ENCODE measurements at regions not wholly inside any gene's neighbourhood (a gene's known extent, or its start where the extent isn't known, plus 50 kb on each side); places are given as distances from the start of the nearest gene placed in this dataset.

DNA sequence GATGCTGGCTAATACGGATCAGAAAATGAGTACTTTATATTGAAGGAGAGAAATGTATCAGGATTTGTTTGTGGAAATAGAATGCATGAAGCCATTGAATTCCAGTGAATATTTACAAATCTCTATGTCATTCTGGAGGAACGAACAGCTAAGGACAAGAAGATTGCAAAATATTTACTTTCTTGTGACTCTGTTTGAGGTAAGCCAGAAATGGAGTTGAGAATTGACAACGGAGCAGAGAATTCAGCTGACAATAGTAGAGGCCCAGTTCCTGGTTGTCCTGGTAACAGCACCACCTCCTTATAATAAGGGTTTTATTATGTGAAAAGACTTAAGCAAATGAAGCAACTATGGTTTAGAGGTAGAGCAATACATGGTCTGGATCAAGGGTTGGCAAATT, 349.2 kb downstream of the ADCYAP1 start:
- no peak for DNase-seq (ENCODE audit: low spot score)
- TF ChIP-seq, protein P1, sequence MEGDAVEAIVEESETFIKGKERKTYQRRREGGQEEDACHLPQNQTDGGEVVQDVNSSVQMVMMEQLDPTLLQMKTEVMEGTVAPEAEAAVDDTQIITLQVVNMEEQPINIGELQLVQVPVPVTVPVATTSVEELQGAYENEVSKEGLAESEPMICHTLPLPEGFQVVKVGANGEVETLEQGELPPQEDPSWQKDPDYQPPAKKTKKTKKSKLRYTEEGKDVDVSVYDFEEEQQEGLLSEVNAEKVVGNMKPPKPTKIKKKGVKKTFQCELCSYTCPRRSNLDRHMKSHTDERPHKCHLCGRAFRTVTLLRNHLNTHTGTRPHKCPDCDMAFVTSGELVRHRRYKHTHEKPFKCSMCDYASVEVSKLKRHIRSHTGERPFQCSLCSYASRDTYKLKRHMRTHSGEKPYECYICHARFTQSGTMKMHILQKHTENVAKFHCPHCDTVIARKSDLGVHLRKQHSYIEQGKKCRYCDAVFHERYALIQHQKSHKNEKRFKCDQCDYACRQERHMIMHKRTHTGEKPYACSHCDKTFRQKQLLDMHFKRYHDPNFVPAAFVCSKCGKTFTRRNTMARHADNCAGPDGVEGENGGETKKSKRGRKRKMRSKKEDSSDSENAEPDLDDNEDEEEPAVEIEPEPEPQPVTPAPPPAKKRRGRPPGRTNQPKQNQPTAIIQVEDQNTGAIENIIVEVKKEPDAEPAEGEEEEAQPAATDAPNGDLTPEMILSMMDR (IDR thresholded peaks at IDR 0.05; ENCODE audit: borderline replicate concordance, control extremely low read depth, extremely low read depth, insufficient read depth, missing control alignments): no peak
- in situ Hi-C loops (cut with MboI; ENCODE audit: low sequenced_read_pairs, unreplicated experiment): no loop called here

DNA sequence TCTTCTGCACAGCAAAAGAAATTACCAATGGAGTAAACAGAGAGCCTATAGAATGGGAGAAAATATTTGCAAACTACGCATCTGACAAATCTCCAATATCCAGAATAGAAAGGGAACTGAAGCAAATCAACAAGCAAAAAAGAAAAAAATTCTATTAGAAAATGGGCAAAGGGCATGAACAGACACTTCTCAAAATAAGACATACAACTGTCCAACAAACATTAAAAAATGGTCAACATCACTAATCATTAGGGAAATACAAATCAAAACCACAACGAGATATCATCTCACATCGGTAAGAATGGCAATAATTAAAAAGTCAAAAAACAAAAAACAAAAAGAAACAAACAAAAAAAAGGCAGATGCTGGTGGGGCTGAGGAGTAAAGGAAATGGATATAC, 356.4 kb downstream of the ADCYAP1 start:
- in situ Hi-C loops (cut with MboI; ENCODE audit: low sequenced_read_pairs, unreplicated experiment): no loop called here
- no peak for DNase-seq (ENCODE audit: low spot score)
- TF ChIP-seq, protein P1 (IDR thresholded peaks at IDR 0.05; ENCODE audit: borderline replicate concordance, control extremely low read depth, extremely low read depth, insufficient read depth, missing control alignments): no peak

DNA sequence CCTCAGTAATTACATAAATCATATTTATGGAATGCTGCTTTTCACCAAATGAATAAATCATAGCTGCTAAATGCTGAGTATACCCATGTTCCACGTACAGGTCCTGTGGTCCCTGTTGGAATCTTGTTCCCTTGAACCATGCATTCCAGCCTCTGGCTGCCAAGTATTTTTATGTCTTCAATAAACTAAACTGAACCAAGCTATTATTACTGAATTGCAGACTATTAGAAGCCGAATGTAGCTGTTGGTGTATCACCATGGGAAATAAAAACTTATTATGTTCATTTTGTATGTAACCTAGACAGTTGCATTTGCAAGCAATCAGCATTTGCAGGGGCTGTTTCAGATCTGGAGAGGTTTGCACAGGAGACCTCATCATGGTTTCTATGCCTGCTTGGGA, 362.4 kb downstream of the ADCYAP1 start:
- no peak for DNase-seq (ENCODE audit: low spot score)
- TF ChIP-seq, protein P1 (IDR thresholded peaks at IDR 0.05; ENCODE audit: borderline replicate concordance, control extremely low read depth, extremely low read depth, insufficient read depth, missing control alignments): no peak
- in situ Hi-C loops (cut with MboI; ENCODE audit: low sequenced_read_pairs, unreplicated experiment): no loop called here

DNA sequence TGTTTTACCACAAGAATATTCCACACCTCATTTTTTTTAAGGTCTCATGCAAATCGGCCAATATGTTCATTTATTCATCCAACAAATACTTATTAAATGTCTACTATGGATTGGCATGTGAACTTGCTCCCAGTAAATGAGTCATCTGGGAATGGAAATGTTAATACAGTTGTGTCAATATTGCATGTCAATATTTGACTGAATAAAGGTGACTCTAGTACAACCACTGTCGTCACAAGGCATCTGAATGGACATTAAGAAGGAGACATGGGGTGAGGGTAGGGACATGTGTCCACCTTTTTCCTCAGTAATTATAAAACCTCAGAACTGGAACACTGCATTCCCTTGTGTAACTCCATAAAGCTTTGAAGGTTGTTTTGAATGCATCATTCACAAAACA, 365.4 kb downstream of the ADCYAP1 start:
- TF ChIP-seq, protein P1 (IDR thresholded peaks at IDR 0.05; ENCODE audit: borderline replicate concordance, control extremely low read depth, extremely low read depth, insufficient read depth, missing control alignments): no peak
- in situ Hi-C loops (cut with MboI; ENCODE audit: low sequenced_read_pairs, unreplicated experiment): no loop called here

GRCh38 chr18:1273469-1273868, 368.8 kb downstream of the ADCYAP1 start:
- TF ChIP-seq, protein P1 (IDR thresholded peaks at IDR 0.05; ENCODE audit: borderline replicate concordance, control extremely low read depth, extremely low read depth, insufficient read depth, missing control alignments): no peak
- DNase-seq (ENCODE audit: low spot score): no peak
- in situ Hi-C loops (cut with MboI; ENCODE audit: low sequenced_read_pairs, unreplicated experiment): no loop called here

More for the DNA sequence above, 365.4 kb downstream of the ADCYAP1 start:
- no peak for DNase-seq (ENCODE audit: low spot score)

DNA sequence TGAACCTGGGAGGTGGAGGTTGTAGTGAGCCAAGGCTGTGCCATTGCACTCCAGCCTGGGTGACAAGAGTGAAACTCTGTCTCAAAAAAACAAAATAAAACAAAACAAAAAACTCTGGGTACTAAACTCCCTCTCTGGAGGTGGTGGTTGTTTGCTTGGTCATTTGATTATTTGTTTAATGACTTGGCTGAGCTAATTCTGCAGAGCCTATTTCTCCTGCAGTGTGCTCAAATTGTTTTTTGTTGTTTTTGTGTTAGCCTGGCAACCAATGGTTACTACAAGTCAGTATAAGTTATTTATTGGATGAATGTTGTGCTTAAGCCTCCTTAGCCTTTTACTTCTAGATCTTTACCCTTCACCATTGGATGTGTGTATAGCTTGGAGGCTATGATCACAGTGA, 387.5 kb downstream of the ADCYAP1 start:
- no peak for DNase-seq (ENCODE audit: low spot score)
- TF ChIP-seq, protein P1 (IDR thresholded peaks at IDR 0.05; ENCODE audit: borderline replicate concordance, control extremely low read depth, extremely low read depth, insufficient read depth, missing control alignments): no peak
- in situ Hi-C loops (cut with MboI; ENCODE audit: low sequenced_read_pairs, unreplicated experiment): no loop called here

DNA sequence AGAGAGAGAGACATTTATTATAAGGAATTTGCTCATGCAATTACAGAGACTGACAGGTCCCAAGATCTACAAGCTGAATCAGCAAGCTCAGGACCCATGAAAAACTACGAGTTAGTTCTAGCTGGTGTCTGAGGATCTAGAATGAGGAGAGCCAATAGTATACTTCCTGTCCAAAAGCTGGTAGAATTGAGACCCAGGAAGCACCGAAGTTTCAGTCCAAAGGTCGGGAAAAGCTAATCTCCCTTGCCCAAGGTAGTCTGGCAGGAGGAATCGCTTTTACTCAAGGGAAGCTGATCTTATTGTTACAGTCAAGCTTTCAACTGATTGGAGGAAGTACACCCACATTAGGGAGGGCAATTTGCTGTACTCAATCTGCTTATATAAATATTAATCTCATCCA, 389.6 kb downstream of the ADCYAP1 start:
- in situ Hi-C loops (cut with MboI; ENCODE audit: low sequenced_read_pairs, unreplicated experiment): no loop called here
- TF ChIP-seq, protein P1 (IDR thresholded peaks at IDR 0.05; ENCODE audit: borderline replicate concordance, control extremely low read depth, extremely low read depth, insufficient read depth, missing control alignments): no peak
- DNase-seq (ENCODE audit: low spot score): no peak
